K562 (cell line): ENCODE measurements at regions not wholly inside any gene's neighbourhood (a gene's known extent, or its start where the extent isn't known, plus 50 kb on each side); places are given as distances from the start of the nearest gene placed in this dataset.

Source experiments
- ATAC-seq: fragments of 200-7000 bp; cut with Tn5 transposase; 3 replicates; pipeline ENCODE4 v1.9.1; 2020; ENCODE audit warnings: moderate library complexity
- BruUV-seq: library from RNA; stranded (reverse); fragments of 400-500 nt; replicated peaks from 2 replicates; lab custom pipeline; 2021; lab: Mats Ljungman, UMichigan
- CTCF ChIA-PET: fragments of 300-600 bp; formaldehyde crosslinking; extraction: SDS; loops from one replicate; lab custom pipeline; 2021; ENCODE audit warnings: low intra/inter-chr PET ratio; lab: Yijun Ruan, JAX
- POLR2A ChIA-PET: fragments of 300-600, 350-650 bp; sonication (Branson Sonifier 250); formaldehyde crosslinking; extraction: SDS; loops from one replicate; lab custom pipeline; 2021; ENCODE audit warnings: antibody characterized with exemption, inconsistent platforms; lab: Yijun Ruan, JAX
- DNase-seq, 4 experiments: peaks; one replicate each; pipeline versions ENCODE4 v3.0.0 to v3.0.0-alpha.2; 2011 to 2018; ENCODE audit warnings: low spot score in 3 of 4, mixed read lengths in 3 of 4; ENCODE audit errors: extremely low read depth in 1 of 4
- FAIRE-seq: peaks from 2 replicates; lab custom pipeline; 2011; peaks lifted over from hg19 to GRCh38; lab: Jason Lieb, UNC
- H2AFZ ChIP-seq: 2 replicates; pipeline ENCODE4 v1.6.0; 2011; ENCODE audit warnings: low read depth, low read length, control low read depth, inconsistent platforms
- H3K27ac ChIP-seq: fragments of 200-600 bp; 3 replicates; pipeline ENCODE4 v1.8.0; 2011; ENCODE audit warnings: low read depth, mild to moderate bottlenecking, control low read depth, inconsistent platforms, low read length, moderate library complexity, mixed read lengths; ENCODE audit errors: extremely low read depth
- H3K27me3 ChIP-seq, 2 experiments: fragments of 300-600 bp in 1 of 2; 2 replicates in 1 of 2; 3 replicates in 1 of 2; pipeline versions ENCODE4 v1.6.0 to v1.8.0; 2011; ENCODE audit warnings: inconsistent platforms in 2 of 2, low read length in 2 of 2, mild to moderate bottlenecking in 1 of 2, mixed read lengths in 1 of 2, moderate library complexity in 1 of 2; ENCODE audit not compliant: control insufficient read depth in 2 of 2, insufficient read depth in 2 of 2
- H3K36me3 ChIP-seq: fragments of 300-600 bp; 3 replicates; pipeline ENCODE4 v1.8.0; 2011; ENCODE audit warnings: mild to moderate bottlenecking, low read length, inconsistent platforms; ENCODE audit not compliant: control insufficient read depth, insufficient read depth
- H3K4me1 ChIP-seq, 2 experiments: fragments of 200-600 bp in 1 of 2; replicated peaks in 1 of 2; 2 replicates in 1 of 2; 3 replicates in 1 of 2; pipeline versions ENCODE4 v1.5.1 to v1.8.0; 2011; ENCODE audit warnings: inconsistent platforms in 2 of 2, low read length in 2 of 2, mild to moderate bottlenecking in 1 of 2, mixed read lengths in 1 of 2, moderate library complexity in 1 of 2; ENCODE audit not compliant: control insufficient read depth in 2 of 2, insufficient read depth in 2 of 2
- H3K4me2 ChIP-seq: 2 replicates; pipeline ENCODE4 v1.6.1; 2011; ENCODE audit warnings: low read length, control low read depth, inconsistent platforms, mixed read lengths; ENCODE audit not compliant: insufficient read depth
- H3K4me3 ChIP-seq: fragments of 200-600 bp; sonication (generic), shearing (Covaris generic); 2 replicates; pipeline ENCODE4 v1.5.1; 2016; ENCODE audit warnings: control low read depth, inconsistent platforms
- H3K79me2 ChIP-seq: fragments of 200-600 bp; 3 replicates; pipeline ENCODE4 v1.8.0; 2011; ENCODE audit warnings: low read length, inconsistent platforms; ENCODE audit not compliant: control insufficient read depth, insufficient read depth
- H3K9ac ChIP-seq, 2 experiments: 2 replicates each; pipeline versions ENCODE4 v1.6.0 to v1.6.1; 2011; ENCODE audit warnings: low read depth in 2 of 2, low read length in 2 of 2, control low read depth in 1 of 2, inconsistent platforms in 1 of 2, mild to moderate bottlenecking in 1 of 2, mixed read lengths in 1 of 2; ENCODE audit not compliant: insufficient read depth in 1 of 2
- H3K9me1 ChIP-seq: one replicate; pipeline ENCODE4 v1.6.0; 2011; ENCODE audit warnings: inconsistent platforms, mild to moderate bottlenecking, low read length, moderate library complexity; ENCODE audit not compliant: control insufficient read depth, insufficient read depth
- H3K9me3 ChIP-seq: replicated peaks from 2 replicates; pipeline ENCODE4 v1.5.1; 2011; ENCODE audit warnings: low read depth, low read length, inconsistent platforms; ENCODE audit not compliant: control insufficient read depth, insufficient read depth
- H4K20me1 ChIP-seq: replicated peaks from 2 replicates; pipeline ENCODE4 v1.6.1; 2011; ENCODE audit warnings: low read length, inconsistent platforms, mixed read lengths; ENCODE audit not compliant: control insufficient read depth, insufficient read depth
- SAFB2 ChIP-seq: fragments of 200-400 bp; formaldehyde crosslinking; IDR thresholded peaks from 2 replicates; pipeline ENCODE4 v1.6.1; 2018; ENCODE audit warnings: borderline replicate concordance, low read length, low read depth, moderate library complexity; ENCODE audit not compliant: severe bottlenecking
- TCF15 ChIP-seq: fragments of 250-450 bp; sonication (Bioruptor Pico); IDR thresholded peaks from 2 replicates; pipeline ENCODE4 v1.8.0; 2022; ENCODE audit warnings: moderate library complexity, mild to moderate bottlenecking, inconsistent platforms
- THRB ChIP-seq: fragments of 450-650 bp; formaldehyde crosslinking; conservative IDR thresholded peaks from 2 replicates; pipeline ENCODE4 v1.4.0; 2022; ENCODE audit warnings: mild to moderate bottlenecking, missing genetic modification characterization
- ZNF197 ChIP-seq: fragments of 200-800 bp; sonication (Bioruptor generic); IDR thresholded peaks from 2 replicates; pipeline ENCODE4 v1.6.1; 2016; ENCODE audit warnings: low read depth, missing genetic modification characterization, missing compliant biosample characterization
- WGBS: fragments of 100-300 bp; shearing (Covaris generic); methylation state at CpG from one replicate; pipeline ENCODE4 v1.1.6; 2016; ENCODE audit warnings: low coverage, mixed read lengths; ENCODE audit not compliant: insufficient coverage; ENCODE audit errors: missing lambda C conversion rate; 5-methylcytosine and 5-hydroxymethylcytosine counted together
- in situ Hi-C: fragments of 300-500 bp; cut with MboI; formaldehyde crosslinking; loops from 4 replicates; pipeline ENCODE4 v1.15.0; 2018; ENCODE audit warnings: inconsistent platforms, mixed read lengths
- intact Hi-C: fragments of 100-400 bp; cut with micrococcal nuclease; formaldehyde crosslinking; loops from 2 replicates; pipeline ENCODE4 v1.14.2; 2022

GRCh38 chr6:168734523-168734922, 293.5 kb downstream of the SMOC2 start:
- Histone ChIP-seq H3K27me3 (peaks cover 11 to 14% of the 10 kb centered on the region in 2 experiments; a peak in 3 of 5 replicates), H2AFZ (no peak overlapping the region), H3K27ac (no peak overlapping the region), H3K9me1 (no peaks in the 10 kb centered on the region), H3K4me1 (no peaks in the 10 kb centered on the region), H3K79me2 (no peaks in the 10 kb centered on the region), H3K4me2 (no peak overlapping the region), H3K4me3 (no peak overlapping the region), H3K9me3 (no peaks in the 10 kb centered on the region; the same call in 1 of the 2 replicates), H4K20me1 (no peaks in the 10 kb centered on the region), H3K36me3 (no peaks in the 10 kb centered on the region), H3K9ac (no peak overlapping the region)
- ChIA-PET POLR2A (no interaction called here), CTCF (no interaction called here)
- 4% methylated on average over 5 of the region's 5 CpGs for WGBS
- FAIRE-seq (no peak), DNase-seq (no peak), ATAC-seq (no peak)
- TF ChIP-seq THRB (no peak), SAFB2 (no peak), ZNF197 (CRISPR knock-in tag) (no peak), TCF15 (CRISPR knock-in tag) (no peak)
- in situ Hi-C loops (no loop called here), intact Hi-C loops (no loop called here)
- no TSS peak for BruUV-seq
